ENCODE measurements at regions not wholly inside any gene's neighbourhood (a gene's known extent, or its start where the extent isn't known, plus 50 kb on each side); places are given as distances from the start of the nearest gene placed in this dataset.
A peak's percentile ranks its signal among the peaks of the same experiment; 100 is the strongest.

- H3K27me3 ChIP-seq = no peaks in the 10 kb centered on the region
- H3K4me3 ChIP-seq = no peak overlapping the region
- no peak overlapping the region for H3K27ac ChIP-seq
- no peaks in the 10 kb centered on the region for H3K9me3 ChIP-seq (ENCODE audit: low read depth)
- TF ChIP-seq CTCF (IDR thresholded peaks at IDR 0.05; ENCODE audit: low read depth, low read length) = no peak
- H3K36me3 ChIP-seq = no peaks in the 10 kb centered on the region
- peak in 1 of 2 donors; percentile 11 for DNase-seq (ENCODE audit: low read depth in 1 of 2, low spot score in 1 of 2)
- H3K4me1 ChIP-seq (ENCODE audit: low read depth) = no peaks in the 10 kb centered on the region
Measured at GRCh38 chr16:59047114-59047513, 313.0 kb upstream of the GOT2 start.

- H3K27me3 ChIP-seq = no peaks in the 10 kb centered on the region
- no peaks in the 10 kb centered on the region for H3K9me3 ChIP-seq (ENCODE audit: low read depth)
- no peak overlapping the region for H3K27ac ChIP-seq
- no peak for TF ChIP-seq CTCF (IDR thresholded peaks at IDR 0.05; ENCODE audit: low read depth, low read length)
- DNase-seq (ENCODE audit: low read depth in 1 of 2, low spot score in 1 of 2) = no peak
- H3K36me3 ChIP-seq = no peaks in the 10 kb centered on the region
- H3K4me3 ChIP-seq = no peak overlapping the region
- no peaks in the 10 kb centered on the region for H3K4me1 ChIP-seq (ENCODE audit: low read depth)
Measured at GRCh38 chr16:59046335-59046734, 312.2 kb upstream of the GOT2 start.

- no peaks in the 10 kb centered on the region for H3K36me3 ChIP-seq
- no peak for DNase-seq (ENCODE audit: low read depth in 1 of 2, low spot score in 1 of 2)
- no peak overlapping the region for H3K27ac ChIP-seq
- H3K9me3 ChIP-seq (ENCODE audit: low read depth) = no peaks in the 10 kb centered on the region
- TF ChIP-seq CTCF (IDR thresholded peaks at IDR 0.05; ENCODE audit: low read depth, low read length) = no peak
- H3K4me1 ChIP-seq (ENCODE audit: low read depth) = no peaks in the 10 kb centered on the region
- H3K27me3 ChIP-seq = no peaks in the 10 kb centered on the region
- H3K4me3 ChIP-seq = no peak overlapping the region
Measured at GRCh38 chr16:59045501-59045900, 311.4 kb upstream of the GOT2 start.

- no peak for TF ChIP-seq CTCF (IDR thresholded peaks at IDR 0.05; ENCODE audit: low read depth, low read length)
- Histone ChIP-seq H3K4me1 (ENCODE audit: low read depth) (no peaks in the 10 kb centered on the region), H3K36me3 (no peaks in the 10 kb centered on the region)
Measured at GRCh38 chr16:59044616-59045015, 310.5 kb upstream of the GOT2 start.

GRCh38 chr16:59042301-59042700 is 308.2 kb upstream of the GOT2 start:
- H3K27ac ChIP-seq = no peak overlapping the region

More at GRCh38 chr16:59044616-59045015, 310.5 kb upstream of the GOT2 start:
- H3K4me3 ChIP-seq = no peak overlapping the region
- no peak overlapping the region for H3K27ac ChIP-seq
- DNase-seq (ENCODE audit: low read depth in 1 of 2, low spot score in 1 of 2) = no peak
- no peaks in the 10 kb centered on the region for H3K9me3 ChIP-seq (ENCODE audit: low read depth)
- H3K27me3 ChIP-seq = no peaks in the 10 kb centered on the region

More at GRCh38 chr16:59042301-59042700, 308.2 kb upstream of the GOT2 start:
- Histone ChIP-seq H3K9me3 (ENCODE audit: low read depth) (no peaks in the 10 kb centered on the region), H3K4me1 (ENCODE audit: low read depth) (no peaks in the 10 kb centered on the region), H3K4me3 (no peak overlapping the region), H3K27me3 (no peaks in the 10 kb centered on the region), H3K36me3 (no peaks in the 10 kb centered on the region)
- TF ChIP-seq CTCF (IDR thresholded peaks at IDR 0.05; ENCODE audit: low read depth, low read length) = no peak
- no peak for DNase-seq (ENCODE audit: low read depth in 1 of 2, low spot score in 1 of 2)

Data from cardiac muscle cell (in vitro differentiated cells and primary cell).